ENCODE measurements at regions not wholly inside any gene's neighbourhood (a gene's known extent, or its start where the extent isn't known, plus 50 kb on each side); places are given as distances from the start of the nearest gene placed in this dataset.

- TF ChIP-seq, protein P1, sequence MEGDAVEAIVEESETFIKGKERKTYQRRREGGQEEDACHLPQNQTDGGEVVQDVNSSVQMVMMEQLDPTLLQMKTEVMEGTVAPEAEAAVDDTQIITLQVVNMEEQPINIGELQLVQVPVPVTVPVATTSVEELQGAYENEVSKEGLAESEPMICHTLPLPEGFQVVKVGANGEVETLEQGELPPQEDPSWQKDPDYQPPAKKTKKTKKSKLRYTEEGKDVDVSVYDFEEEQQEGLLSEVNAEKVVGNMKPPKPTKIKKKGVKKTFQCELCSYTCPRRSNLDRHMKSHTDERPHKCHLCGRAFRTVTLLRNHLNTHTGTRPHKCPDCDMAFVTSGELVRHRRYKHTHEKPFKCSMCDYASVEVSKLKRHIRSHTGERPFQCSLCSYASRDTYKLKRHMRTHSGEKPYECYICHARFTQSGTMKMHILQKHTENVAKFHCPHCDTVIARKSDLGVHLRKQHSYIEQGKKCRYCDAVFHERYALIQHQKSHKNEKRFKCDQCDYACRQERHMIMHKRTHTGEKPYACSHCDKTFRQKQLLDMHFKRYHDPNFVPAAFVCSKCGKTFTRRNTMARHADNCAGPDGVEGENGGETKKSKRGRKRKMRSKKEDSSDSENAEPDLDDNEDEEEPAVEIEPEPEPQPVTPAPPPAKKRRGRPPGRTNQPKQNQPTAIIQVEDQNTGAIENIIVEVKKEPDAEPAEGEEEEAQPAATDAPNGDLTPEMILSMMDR (IDR thresholded peaks at IDR 0.05; ENCODE audit: unreplicated experiment), result no peak
- intact Hi-C loops (cut with micrococcal nuclease; ENCODE audit: unreplicated experiment), result loop anchor here (5.0 kb wide), 1 partner anchor 38 kb away; no protein-coding TSS in a partner anchor
- Mint-ChIP-seq H3K36me3 (ENCODE audit: insufficient read depth, unreplicated experiment) (no peaks in the 10 kb centered on the region), H3K27me3 (ENCODE audit: unreplicated experiment) (no peaks in the 10 kb centered on the region), H3K9me3 (ENCODE audit: low read depth, unreplicated experiment) (no peaks in the 10 kb centered on the region), H3K27ac (ENCODE audit: unreplicated experiment) (no peak overlapping the region), H3K4me1 (ENCODE audit: low read depth, unreplicated experiment) (peaks cover 9% of the 10 kb centered on the region), H3K4me3 (ENCODE audit: low read depth, unreplicated experiment) (no peak overlapping the region)
- no TSS peak for BruUV-seq (replicated peaks)
- DNase-seq, result no peak
- CTCF ChIA-PET, result interaction anchor here (1.5 kb wide), 1 partner anchor 77 kb away, joined by 4 read pairs; no protein-coding TSS in a partner anchor
Observed at GRCh38 chr12:46944771-46945170, 119.0 kb upstream of the SLC38A4 start.

DNA sequence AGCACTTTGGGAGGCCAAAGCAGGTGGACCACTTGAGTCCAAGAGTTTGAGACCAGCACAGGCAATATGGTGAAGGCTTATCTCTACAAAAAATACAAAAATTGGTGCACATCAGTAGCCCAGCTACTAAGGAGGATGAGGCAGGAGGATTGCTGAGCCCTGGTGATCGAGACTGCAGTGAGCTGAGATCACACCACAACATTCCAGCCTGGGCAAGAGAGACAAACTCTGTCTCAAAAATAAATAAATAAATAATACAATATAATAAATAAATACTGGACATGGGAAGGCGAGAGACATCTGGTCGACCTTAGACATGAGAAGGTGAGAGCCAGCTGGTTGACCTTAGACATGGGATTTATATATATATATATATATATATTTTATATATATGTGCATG, 119.8 kb upstream of the SLC38A4 start:
- H3K4me1 Mint-ChIP-seq (ENCODE audit: low read depth, unreplicated experiment), result peaks cover 9% of the 10 kb centered on the region
- TF ChIP-seq, protein P1 (IDR thresholded peaks at IDR 0.05; ENCODE audit: unreplicated experiment), result no peak
- H3K4me3 Mint-ChIP-seq (ENCODE audit: low read depth, unreplicated experiment), result no peak overlapping the region
- CTCF ChIA-PET, result no interaction called here
- no peak for DNase-seq
- H3K27ac Mint-ChIP-seq (ENCODE audit: unreplicated experiment), result no peak overlapping the region
- no peaks in the 10 kb centered on the region for H3K36me3 Mint-ChIP-seq (ENCODE audit: insufficient read depth, unreplicated experiment)
- no TSS peak for BruUV-seq (replicated peaks)
- H3K27me3 Mint-ChIP-seq (ENCODE audit: unreplicated experiment), result no peaks in the 10 kb centered on the region
- H3K9me3 Mint-ChIP-seq (ENCODE audit: low read depth, unreplicated experiment), result no peaks in the 10 kb centered on the region
- intact Hi-C loops (cut with micrococcal nuclease; ENCODE audit: unreplicated experiment), result no loop called here

GRCh38 chr12:46946137-46946536, 120.3 kb upstream of the SLC38A4 start:
- no peaks in the 10 kb centered on the region for H3K36me3 Mint-ChIP-seq (ENCODE audit: insufficient read depth, unreplicated experiment)
- CTCF ChIA-PET, result no interaction called here
- intact Hi-C loops (cut with micrococcal nuclease; ENCODE audit: unreplicated experiment), result no loop called here
- TF ChIP-seq, protein P1 (IDR thresholded peaks at IDR 0.05; ENCODE audit: unreplicated experiment), result no peak
- peaks cover 9% of the 10 kb centered on the region for H3K4me1 Mint-ChIP-seq (ENCODE audit: low read depth, unreplicated experiment)
- no peak overlapping the region for H3K27ac Mint-ChIP-seq (ENCODE audit: unreplicated experiment)
- no peak for DNase-seq
- H3K27me3 Mint-ChIP-seq (ENCODE audit: unreplicated experiment), result no peaks in the 10 kb centered on the region
- no peak overlapping the region for H3K4me3 Mint-ChIP-seq (ENCODE audit: low read depth, unreplicated experiment)
- no TSS peak for BruUV-seq (replicated peaks)
- H3K9me3 Mint-ChIP-seq (ENCODE audit: low read depth, unreplicated experiment), result no peaks in the 10 kb centered on the region

DNA sequence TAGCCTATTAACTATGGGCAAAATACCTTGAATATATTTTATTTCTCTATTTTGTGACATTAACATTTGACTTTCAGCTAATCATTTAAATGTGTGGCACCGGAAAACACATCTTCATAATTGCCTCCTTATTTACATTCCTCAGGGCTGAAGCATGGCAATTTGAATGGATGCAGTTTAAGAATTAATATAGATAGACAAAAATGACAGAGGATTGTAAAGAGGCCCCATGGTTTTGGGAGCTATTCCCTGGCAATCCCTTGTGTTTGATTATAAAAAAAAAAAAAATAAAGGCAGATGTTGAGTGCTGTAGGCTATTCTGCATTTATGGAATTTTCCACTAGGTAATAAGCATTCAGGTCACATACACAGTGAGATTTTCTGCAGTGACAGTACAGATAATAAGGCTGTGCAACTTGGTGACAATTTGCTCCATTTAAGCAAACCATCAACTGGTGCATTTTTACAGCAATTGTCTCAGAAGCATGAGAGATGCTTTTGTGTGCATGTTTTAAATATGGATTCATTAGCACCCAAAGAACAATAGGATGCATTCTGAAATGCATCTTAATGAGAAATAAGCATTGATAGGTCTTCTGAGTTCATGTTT, 123.2 kb upstream of the SLC38A4 start:
- H3K9me3 Mint-ChIP-seq (ENCODE audit: low read depth, unreplicated experiment), result no peaks in the 10 kb centered on the region
- DNase-seq, result no peak
- H3K27ac Mint-ChIP-seq (ENCODE audit: unreplicated experiment), result no peak overlapping the region
- no TSS peak for BruUV-seq (replicated peaks)
- CTCF ChIA-PET, result no interaction called here
- no peaks in the 10 kb centered on the region for H3K27me3 Mint-ChIP-seq (ENCODE audit: unreplicated experiment)
- no peak overlapping the region for H3K4me3 Mint-ChIP-seq (ENCODE audit: low read depth, unreplicated experiment)
- no peaks in the 10 kb centered on the region for H3K4me1 Mint-ChIP-seq (ENCODE audit: low read depth, unreplicated experiment)
- no peaks in the 10 kb centered on the region for H3K36me3 Mint-ChIP-seq (ENCODE audit: insufficient read depth, unreplicated experiment)
- TF ChIP-seq, protein P1 (IDR thresholded peaks at IDR 0.05; ENCODE audit: unreplicated experiment), result no peak
- intact Hi-C loops (cut with micrococcal nuclease; ENCODE audit: unreplicated experiment), result no loop called here
